Natural killer cell (primary cell): ENCODE measurements at regions not wholly inside any gene's neighbourhood (a gene's known extent, or its start where the extent isn't known, plus 50 kb on each side); places are given as distances from the start of the nearest gene placed in this dataset.

Source experiments
- ATAC-seq, 3 donors: fragments of 150-1000 bp in 2 of 3; fragments of 200-7000 bp in 1 of 3; cut with Tn5 transposase; 1 replicate in 1 of 3; 2 replicates in 2 of 3; pipeline ENCODE4 v1.10.0; 2021; ENCODE audit warnings: mild to moderate bottlenecking in 2 of 3, moderate library complexity in 2 of 3
- DNase-seq, 2 donors: peaks; one replicate each; pipeline versions ENCODE4 v3.0.0 to v3.0.0-alpha.2; 2013 to 2021; ENCODE audit warnings: mixed read lengths in 1 of 2
- H3K27ac ChIP-seq: one replicate; pipeline ENCODE4 v1.5.1; 2013; ENCODE audit warnings: mild to moderate bottlenecking, low read length
- H3K27me3 ChIP-seq: one replicate; pipeline ENCODE4 v1.6.1; 2013; ENCODE audit warnings: low read length; ENCODE audit not compliant: control insufficient read depth, insufficient read depth
- H3K36me3 ChIP-seq: one replicate; pipeline ENCODE4 v1.6.1; 2013; ENCODE audit warnings: low read length; ENCODE audit not compliant: control insufficient read depth, insufficient read depth
- H3K4me1 ChIP-seq: one replicate; pipeline ENCODE4 v1.6.1; 2013; ENCODE audit warnings: low read length; ENCODE audit not compliant: control insufficient read depth, insufficient read depth
- H3K4me3 ChIP-seq: one replicate; pipeline ENCODE4 v1.5.1; 2013; ENCODE audit warnings: low read length
- H3K9me3 ChIP-seq: one replicate; pipeline ENCODE4 v1.6.1; 2013; ENCODE audit warnings: low read length; ENCODE audit not compliant: control insufficient read depth, insufficient read depth
- H3K27ac Mint-ChIP-seq, 2 donors: one replicate each; pipeline ENCODE4 v1.8.0; 2022; ENCODE audit warnings: mild to moderate bottlenecking in 2 of 2, mixed read lengths in 2 of 2, moderate library complexity in 1 of 2
- H3K27me3 Mint-ChIP-seq, 2 donors: one replicate each; pipeline ENCODE4 v1.8.0; 2022; ENCODE audit warnings: low read depth in 2 of 2, mixed read lengths in 2 of 2
- H3K36me3 Mint-ChIP-seq: one replicate; pipeline ENCODE4 v1.8.0; 2022; ENCODE audit warnings: mixed read lengths
- H3K4me1 Mint-ChIP-seq, 2 donors: one replicate each; pipeline ENCODE4 v1.8.0; 2022; ENCODE audit warnings: mixed read lengths in 2 of 2
- H3K4me3 Mint-ChIP-seq: one replicate; pipeline ENCODE4 v1.8.0; 2022; ENCODE audit warnings: mild to moderate bottlenecking, moderate library complexity, mixed read lengths
- H3K9me3 Mint-ChIP-seq, 2 donors: one replicate each; pipeline ENCODE4 v1.8.0; 2022; ENCODE audit warnings: mixed read lengths in 2 of 2
- CTCF ChIP-seq: fragments of 200-600 bp; IDR thresholded peaks from one replicate; pipeline ENCODE4 v1.8.0; 2022; ENCODE audit warnings: antibody characterized with exemption
- WGBS: methylation state at CpG from one replicate; pipeline ENCODE4 v1.1.7; 2013; ENCODE audit warnings: missing lambda C conversion rate; ENCODE audit not compliant: insufficient coverage; 5-methylcytosine and 5-hydroxymethylcytosine counted together
- intact Hi-C: fragments of 100-400 bp; cut with micrococcal nuclease; formaldehyde crosslinking; loops from one replicate; pipeline ENCODE4 v1.14.2; 2022

GRCh38 chr1:188355847-188356246 lies 1527.1 kb downstream of the PLA2G4A start:
- no peaks in the 10 kb centered on the region for H3K27me3 ChIP-seq
- H3K9me3 ChIP-seq, result peaks cover 21% of the 10 kb centered on the region
- WGBS, result 88% methylated on average over 5 of the region's 5 CpGs
- Mint-ChIP-seq H3K27ac (no peak overlapping the region), H3K36me3 (no peaks in the 10 kb centered on the region), H3K4me3 (no peak overlapping the region), H3K27me3 (no peaks in the 10 kb centered on the region), H3K9me3 (peaks cover 2 to 19% of the 10 kb centered on the region in 2 donors), H3K4me1 (no peaks in the 10 kb centered on the region)
- no peaks in the 10 kb centered on the region for H3K36me3 ChIP-seq
- no peak overlapping the region for H3K4me3 ChIP-seq
- no peak for TF ChIP-seq CTCF
- H3K4me1 ChIP-seq, result no peaks in the 10 kb centered on the region
- ATAC-seq (no peak), DNase-seq (no peak)
- no peak overlapping the region for H3K27ac ChIP-seq
- intact Hi-C loops, result no loop called here

GRCh38 chr1:188359315-188359714 lies 1530.6 kb downstream of the PLA2G4A start:
- H3K36me3 Mint-ChIP-seq, result no peaks in the 10 kb centered on the region
- no peaks in the 10 kb centered on the region for H3K4me1 ChIP-seq
- H3K9me3 ChIP-seq, result peaks cover 19% of the 10 kb centered on the region
- no peak overlapping the region for H3K27ac Mint-ChIP-seq
- intact Hi-C loops, result no loop called here
- no peaks in the 10 kb centered on the region for H3K4me1 Mint-ChIP-seq
- TF ChIP-seq CTCF, result no peak
- no peaks in the 10 kb centered on the region for H3K27me3 Mint-ChIP-seq
- H3K9me3 Mint-ChIP-seq, result peaks cover 4 to 24% of the 10 kb centered on the region in 2 donors
- H3K27me3 ChIP-seq, result no peaks in the 10 kb centered on the region
- no peak overlapping the region for H3K4me3 Mint-ChIP-seq
- DNase-seq (no peak), ATAC-seq (no peak)
- H3K27ac ChIP-seq, result no peak overlapping the region
- no peaks in the 10 kb centered on the region for H3K36me3 ChIP-seq
- WGBS, result 93% methylated on average over 4 of the region's 4 CpGs
- H3K4me3 ChIP-seq, result no peak overlapping the region

GRCh38 chr1:188363943-188364342 lies 1535.2 kb downstream of the PLA2G4A start:
- Mint-ChIP-seq H3K27me3 (no peaks in the 10 kb centered on the region), H3K4me1 (no peaks in the 10 kb centered on the region)
- no peaks in the 10 kb centered on the region for H3K27me3 ChIP-seq

More at GRCh38 chr1:188363943-188364342, 1535.2 kb downstream of the PLA2G4A start:
- H3K9me3 ChIP-seq, result peaks cover 3% of the 10 kb centered on the region
- intact Hi-C loops, result no loop called here
- Mint-ChIP-seq H3K27ac (no peak overlapping the region), H3K4me3 (no peak overlapping the region), H3K36me3 (no peaks in the 10 kb centered on the region), H3K9me3 (peaks cover 13 to 20% of the 10 kb centered on the region in 2 donors)
- no peak overlapping the region for H3K27ac ChIP-seq
- ATAC-seq (no peak), DNase-seq (no peak)
- 100% methylated on average over 3 of the region's 4 CpGs for WGBS
- TF ChIP-seq CTCF, result no peak
- H3K36me3 ChIP-seq, result no peaks in the 10 kb centered on the region
- H3K4me3 ChIP-seq, result no peak overlapping the region
- H3K4me1 ChIP-seq, result no peaks in the 10 kb centered on the region
